ELR (cell line): ENCODE measurements at regions not wholly inside any gene's neighbourhood (a gene's known extent, or its start where the extent isn't known, plus 50 kb on each side); places are given as distances from the start of the nearest gene placed in this dataset.

Experiments
- DNase-seq: peaks from one replicate; pipeline ENCODE4 v3.0.0-alpha.2; 2015; ENCODE audit warnings: low read depth

DNA sequence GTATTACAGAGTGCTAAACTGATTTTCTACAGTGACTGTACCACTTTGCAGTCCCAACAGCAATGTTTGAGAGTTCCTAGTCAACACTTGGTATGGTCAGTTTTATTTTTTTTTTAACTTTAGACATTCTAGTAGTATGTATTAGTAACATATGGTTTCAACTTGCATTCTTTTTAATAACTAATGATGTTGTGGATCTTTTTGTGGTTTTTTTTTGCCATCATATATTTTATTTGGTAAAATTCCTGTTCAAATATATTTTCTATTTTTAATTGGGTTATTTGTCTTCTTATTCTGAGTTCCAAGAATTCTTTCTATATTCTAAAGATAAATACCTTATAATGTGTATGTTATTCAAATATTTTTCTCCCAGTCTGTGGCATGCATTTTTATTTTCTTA, 189.4 kb upstream of the ECI2 start:
- no peak for DNase-seq

DNA sequence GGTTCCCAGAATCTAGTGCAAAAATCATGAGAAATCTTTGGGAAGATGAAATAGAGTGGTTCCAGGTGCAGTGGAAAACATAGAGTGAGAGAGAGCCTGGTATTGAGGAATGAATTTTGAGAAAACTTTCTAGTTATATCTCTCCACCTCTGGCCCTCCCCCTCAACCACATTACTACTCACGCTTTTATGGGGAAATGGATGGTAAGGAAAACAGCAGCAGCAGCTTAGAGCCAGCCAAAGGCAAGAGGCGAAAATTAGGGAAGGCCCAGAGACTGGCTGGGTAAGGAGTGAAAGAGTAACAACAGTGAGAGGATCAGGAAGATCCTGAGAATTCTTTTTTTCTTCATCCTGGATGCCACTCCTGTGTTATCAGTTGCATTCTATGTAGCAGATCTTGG, 187.9 kb upstream of the ECI2 start:
- DNase-seq: no peak

DNA sequence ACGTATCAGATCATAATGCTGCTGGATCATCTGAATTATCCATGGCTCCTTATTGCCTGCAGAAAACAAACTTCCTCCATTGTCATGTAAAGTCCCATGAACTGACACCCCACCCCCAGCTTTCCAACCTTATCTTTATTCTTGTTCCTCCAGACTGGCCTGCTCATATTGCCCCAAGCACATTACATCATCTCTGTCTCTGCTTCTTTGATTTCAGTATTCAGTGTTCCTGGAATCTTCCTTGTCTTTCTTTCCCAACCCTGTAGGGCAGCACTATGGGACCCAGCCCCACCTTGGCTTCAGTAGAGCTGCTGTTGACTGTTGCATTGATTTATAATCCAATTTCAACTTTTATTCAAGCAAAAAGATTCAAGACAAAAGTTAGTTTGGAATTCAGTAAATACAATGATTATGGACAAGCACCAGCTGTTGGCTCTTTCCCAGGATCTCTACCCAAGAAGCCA, 187.5 kb upstream of the ECI2 start:
- DNase-seq: peak; percentile 19

DNA sequence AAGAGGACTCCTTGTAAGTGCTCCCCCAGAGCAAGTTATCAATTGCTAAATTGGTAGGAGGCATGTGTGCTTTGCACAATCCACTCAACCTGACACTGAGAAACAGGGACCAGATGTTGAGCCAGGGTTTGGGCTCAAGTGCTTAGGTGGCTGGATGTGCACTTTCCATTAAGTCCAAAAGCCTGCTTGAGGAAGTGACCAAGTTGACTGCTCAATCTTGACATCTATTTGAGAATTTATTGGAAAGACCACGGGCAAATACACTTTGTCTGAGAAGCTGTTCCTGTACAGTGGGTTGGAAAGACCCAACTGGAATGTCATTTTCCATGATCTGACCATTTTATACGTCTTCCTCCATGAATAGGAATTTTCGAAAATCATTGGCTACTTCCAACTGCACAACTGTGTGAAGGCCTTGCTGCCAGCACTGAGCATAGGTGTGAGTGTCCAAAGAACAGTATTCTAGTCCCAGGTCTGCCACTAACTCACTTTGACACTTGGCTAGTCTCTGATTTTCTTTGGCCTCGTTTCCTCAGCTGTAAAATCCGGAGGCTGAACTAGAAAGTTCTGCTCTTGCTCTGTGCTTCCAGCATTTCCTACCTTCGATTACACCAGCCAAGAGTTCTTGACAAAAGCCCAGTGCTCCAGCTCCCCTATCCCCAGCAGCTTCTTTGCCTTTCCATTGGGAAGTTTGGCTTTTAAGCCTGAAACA, 186.9 kb upstream of the ECI2 start:
- no peak for DNase-seq

DNA sequence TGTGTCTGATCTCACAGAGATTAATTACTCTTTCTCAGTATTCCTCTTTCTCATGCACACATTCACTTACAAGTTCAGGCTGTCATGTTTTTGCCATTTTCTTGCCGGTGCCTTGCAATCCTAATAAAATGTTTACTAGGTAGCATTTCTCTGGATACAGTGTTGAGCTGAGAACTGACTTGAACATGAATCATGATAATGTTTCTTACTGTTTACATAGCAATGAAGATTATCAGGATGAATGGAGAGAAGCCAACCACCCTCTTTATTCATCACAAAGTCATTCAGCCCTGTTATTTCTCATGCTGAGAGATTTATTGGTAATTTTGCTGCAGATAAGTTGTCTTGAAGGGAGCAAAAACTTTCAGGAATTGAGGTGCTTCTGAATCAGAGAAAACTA, 185.5 kb upstream of the ECI2 start:
- DNase-seq: peak; percentile 96

DNA sequence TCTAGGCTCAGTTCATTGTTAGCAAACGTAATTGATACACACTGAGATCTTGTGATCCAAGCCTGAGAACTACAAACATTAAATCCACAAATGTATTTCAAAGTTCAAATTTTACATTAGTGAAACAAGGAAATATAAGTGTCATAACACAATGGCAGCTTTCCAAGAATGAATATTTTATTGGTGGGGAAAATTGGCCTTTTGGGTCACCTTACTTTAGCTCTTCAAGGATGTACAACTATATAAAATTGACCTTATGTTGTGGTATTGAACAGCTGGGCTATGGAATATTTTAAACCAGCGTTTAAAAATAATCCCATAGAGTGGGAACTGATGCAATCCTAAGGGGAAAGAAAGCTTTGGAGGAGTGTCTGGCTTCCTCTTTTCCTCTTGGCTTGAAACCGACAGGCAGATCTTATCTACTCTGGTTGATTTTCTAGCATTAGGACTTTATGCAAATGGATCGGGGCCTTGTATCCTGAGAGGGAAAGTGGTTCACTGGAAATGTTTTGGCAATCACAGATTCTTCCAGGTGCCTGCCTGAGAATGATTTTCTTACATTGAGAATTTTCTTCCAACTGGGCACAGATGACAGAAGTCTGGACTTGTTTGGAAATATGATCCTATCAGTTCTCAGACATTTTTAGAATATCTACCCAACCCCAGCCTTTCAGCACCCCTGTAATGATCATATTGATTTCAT, 184.8 kb upstream of the ECI2 start:
- peak; percentile 70 for DNase-seq

DNA sequence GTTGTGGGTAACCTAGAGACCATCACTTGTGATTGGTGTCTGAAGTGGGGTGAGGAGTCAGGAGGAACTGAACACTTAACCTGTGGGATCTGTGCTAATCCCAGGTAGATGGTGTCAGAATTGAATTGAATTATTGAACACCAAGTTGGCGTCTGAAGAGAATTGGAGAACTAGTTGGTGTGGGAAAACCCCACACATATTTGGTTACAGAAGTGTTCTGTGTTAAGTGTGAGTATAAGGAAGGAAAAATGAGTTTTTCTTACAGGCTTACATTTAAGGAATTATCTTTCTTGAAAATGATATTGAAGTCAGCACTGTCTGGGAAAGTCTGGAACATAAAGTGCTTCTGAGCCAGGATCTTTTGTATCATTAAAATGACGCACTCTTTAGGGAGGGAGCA, 182.9 kb upstream of the ECI2 start:
- DNase-seq: no peak

DNA sequence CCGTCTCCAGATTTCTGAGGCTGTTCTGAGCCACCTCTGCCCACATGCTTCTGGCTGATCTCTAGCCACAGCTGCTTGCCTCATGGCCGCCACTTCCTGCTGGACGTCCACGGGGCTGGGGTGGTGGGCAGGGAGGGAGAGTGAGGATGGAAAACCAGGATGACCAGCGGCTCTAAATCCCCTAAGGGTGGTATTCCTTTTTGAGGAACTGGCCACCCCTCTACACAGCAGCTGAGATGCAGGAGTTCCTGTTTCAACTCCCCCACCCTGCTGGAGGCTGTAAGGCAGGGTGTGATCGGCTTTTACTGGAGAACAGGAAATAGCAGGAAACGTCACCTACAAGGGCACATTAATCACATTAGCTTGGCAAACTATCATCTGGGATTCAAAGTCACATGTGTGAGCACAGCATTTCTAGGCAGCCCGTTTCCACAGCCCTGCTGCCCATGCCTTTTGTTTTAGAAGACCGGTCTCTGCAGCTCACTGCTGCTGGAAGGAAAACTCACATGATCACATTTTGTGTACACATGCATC, 181.6 kb upstream of the ECI2 start:
- peak; percentile 92 for DNase-seq

DNA sequence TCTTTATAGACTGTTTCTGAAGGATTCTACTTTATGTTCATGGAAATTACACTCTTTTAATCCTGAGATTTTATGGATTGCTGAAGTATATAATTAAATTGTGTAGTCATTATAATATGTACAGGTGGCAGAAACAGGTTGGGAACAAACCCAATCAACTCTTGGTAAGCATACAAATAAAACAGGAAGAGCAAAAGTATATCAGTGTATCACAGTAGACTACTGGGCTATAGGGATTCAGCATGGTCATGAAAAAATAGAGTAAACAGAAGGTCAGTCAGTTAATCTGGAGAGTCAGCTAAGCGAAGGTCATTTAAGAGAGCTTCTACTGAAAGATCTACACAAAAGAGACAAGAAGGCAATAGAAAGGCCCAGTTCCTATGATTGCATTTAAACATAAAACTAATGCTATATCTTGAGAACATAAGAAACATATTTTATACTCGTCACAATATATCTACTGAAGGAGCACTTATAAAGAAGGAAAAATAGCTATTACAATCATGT, 178.9 kb upstream of the ECI2 start:
- no peak for DNase-seq

DNA sequence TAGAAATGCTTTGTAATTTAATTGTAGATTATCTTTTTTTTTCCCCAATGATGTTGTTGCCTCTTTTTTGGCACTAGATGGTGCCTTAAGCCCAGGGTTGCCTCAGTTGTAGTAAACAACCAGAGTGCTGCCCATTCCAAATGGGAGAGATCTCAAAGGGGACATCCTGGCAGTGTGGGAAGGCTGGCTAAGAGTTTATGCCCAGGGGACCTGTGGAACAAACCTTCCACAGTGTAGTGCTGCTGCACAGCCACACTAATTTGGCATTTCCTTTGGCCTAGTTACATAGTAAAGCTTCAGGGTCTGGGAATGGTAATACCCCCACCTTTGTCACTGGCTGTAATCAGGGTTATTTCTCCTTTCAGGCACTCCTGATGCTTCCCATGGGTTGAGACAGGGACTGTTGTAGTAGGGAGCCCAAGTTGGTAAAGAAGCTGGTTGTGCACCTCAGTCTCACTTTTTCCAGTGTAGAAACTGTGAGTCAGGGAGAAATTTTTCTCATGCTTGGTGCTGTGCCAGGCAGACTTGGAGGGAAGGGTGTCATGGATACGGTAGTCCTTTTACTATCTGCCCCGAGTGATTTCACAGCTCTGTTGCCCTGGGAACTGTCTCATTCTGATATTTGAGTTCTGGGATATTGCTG, 177.8 kb upstream of the ECI2 start:
- DNase-seq: peak; percentile 93

DNA sequence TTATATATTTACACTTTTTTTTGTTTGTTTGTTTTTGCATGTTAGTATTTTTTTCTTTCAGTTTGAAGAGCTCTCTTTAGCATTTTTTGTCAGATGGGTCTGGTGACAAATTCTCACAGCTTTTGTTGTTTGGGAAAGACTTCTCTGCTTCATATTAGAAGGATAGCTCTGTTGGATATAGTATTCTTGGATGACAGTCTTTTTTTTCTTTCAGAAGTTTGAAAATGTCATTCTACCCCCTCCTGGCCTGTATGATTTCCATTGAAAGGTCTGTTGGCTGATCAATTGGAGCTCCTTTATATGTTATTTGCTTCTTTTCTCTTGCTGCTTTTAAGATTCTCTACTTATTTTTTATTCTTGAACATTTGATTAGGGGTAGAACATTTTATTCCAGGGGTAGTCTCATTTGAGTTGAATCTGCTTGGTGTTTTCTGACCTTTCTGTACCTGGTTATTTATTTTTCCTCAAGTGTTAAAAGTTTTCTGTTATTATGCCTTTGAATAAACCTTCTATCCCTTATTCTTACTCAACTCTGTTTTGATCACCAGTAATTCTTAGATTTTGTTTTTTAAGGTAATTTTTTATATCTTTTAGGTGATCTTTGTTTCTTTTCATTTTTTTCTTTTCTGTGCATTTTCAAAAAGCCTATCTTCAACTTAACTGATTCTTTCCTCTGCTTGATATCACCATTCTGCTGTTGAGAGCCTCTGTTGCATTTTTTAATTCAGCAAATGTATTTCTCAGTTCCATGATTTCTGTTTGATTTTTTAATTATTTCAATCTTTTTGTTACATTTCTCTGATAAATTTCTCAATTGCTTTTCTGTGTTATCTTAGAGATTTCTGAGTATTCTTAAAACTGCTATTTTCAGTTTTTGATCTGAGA, 176.8 kb upstream of the ECI2 start:
- no peak for DNase-seq

DNA sequence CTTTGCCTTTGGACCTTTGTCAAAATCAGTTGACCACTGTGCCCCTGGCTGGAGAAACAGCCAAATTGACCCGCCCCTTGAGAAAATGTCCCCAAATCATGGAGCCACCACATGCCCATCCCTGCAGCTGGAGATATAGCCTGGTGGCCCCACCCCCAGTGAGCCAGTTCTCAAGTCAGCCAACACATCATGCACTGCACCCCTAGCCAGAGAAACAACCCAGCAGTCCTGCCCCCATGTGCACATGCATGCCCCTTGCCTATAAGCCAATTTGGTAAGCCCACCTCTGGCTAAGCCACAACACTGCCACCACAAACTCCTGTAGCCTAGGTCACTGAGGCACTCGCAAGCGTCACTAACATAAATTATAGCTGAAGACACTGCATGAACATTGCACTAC, 174.2 kb upstream of the ECI2 start:
- DNase-seq: no peak

DNA sequence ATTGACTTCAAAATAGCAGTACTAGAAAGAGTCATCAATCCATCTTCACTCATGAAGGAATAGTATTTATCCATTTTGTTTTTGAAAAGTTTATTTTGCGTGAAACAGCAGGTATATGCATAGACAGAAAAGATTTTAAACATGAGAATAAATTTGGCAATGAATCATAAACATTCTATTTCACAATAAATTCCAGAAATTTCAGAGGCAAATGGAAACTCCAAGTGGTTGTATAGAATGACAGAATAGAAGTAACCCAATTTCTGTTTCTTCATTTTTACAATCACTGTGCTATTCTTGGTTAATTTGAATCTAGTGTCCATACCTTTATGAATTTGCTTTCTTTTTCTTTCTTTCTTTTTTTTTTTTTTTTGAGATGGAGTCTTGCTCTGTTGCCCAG, 173.0 kb upstream of the ECI2 start:
- DNase-seq: no peak

DNA sequence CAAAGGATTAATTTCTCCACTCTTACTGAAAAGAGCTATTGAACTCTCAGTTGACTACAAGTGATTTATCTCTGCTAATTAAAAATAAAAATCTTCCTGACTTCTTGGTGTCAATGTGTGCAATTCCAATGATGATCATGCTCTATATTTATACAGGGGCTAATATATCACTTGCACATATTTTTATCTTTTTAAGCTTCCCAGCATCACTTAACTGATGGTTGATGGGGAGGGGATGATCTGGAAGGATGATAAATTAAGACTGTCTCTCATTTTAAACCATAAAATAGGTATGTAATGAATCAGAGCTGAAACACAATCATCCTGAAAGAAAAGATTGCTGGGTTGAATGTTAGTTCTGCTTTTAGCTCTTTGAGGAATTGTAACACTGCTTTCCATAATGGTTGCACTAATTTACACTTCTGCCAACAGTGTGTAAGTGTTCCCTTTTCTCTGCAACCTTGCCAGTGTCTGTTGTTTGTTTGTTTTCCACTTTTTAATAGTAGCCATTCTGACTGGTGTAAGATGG, 169.6 kb upstream of the ECI2 start:
- no peak for DNase-seq

DNA sequence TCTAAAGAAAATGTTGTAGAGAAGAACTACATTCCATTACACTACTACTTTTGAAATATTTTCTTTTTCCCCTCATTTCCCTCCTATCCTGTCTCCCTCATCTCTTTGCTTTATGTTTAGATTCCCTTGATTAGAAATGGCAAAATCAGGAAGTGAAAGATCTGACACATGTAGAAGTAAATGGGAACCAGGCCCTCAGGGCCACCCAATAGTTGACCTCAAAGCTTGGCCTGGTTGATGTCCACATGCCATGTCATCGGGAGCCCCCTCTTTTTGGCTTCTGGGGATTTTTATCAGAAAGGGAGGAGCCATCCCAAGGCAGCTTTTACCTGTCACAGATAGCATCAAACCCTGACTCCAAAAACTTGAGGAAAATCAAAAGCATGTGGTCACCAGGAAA, 168.3 kb upstream of the ECI2 start:
- no peak for DNase-seq

DNA sequence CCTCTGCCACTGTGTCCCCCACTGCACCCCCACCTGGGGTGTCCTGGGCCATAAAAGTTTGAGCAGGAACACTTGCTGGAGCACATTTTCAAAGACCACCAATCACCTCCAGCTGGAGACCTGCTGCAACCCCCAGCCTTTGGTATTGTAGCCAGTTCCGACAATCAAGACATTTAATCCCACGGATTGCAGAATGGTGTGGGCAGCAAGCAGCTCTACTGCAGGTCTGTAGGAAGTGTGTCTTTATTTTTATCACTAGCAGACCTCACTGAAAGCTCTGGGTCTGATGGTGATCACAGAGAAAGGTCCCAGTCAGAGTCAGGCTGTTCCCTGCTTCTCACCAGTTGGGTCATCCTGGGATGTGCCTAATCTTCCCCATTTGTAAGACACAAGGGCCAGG, 167.1 kb upstream of the ECI2 start:
- no peak for DNase-seq

DNA sequence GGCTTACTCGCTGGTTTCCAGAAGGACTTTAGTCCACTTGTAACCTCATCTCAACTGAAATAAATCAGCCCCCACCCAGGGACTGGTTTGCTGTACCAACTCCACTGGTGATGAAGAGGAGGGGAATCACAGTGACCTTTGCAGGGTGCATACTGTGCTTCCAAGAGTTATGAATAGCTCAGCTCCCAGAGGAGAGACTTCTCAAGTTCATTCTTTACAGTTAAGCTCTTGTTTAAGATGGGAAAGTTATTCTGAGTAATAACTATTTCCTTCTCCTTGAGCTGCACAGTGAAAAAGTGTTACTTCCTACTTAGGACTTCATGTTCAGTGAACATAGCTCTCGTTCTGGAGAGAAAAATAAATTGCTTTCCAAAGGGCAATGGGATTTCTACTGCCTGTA, 166.5 kb upstream of the ECI2 start:
- no peak for DNase-seq

DNA sequence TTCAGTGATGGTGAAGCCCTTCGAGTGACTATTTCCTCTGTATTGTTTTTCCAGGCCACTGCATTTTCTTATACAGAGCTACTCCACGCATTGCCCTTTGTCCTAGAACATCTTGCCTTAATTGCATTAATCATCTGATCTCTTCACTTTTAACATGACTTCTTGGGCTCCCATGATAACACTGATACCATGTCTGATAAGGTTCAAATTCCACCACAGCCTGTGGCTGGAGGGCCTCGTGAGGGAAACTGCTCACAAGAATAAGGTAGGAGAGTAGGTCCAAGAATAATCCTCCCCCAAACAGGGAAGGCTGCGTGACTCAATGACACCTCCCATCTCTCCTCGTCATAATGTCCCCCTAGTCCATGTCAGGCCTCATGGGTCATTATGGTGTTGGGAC, 165.5 kb upstream of the ECI2 start:
- DNase-seq: no peak

DNA sequence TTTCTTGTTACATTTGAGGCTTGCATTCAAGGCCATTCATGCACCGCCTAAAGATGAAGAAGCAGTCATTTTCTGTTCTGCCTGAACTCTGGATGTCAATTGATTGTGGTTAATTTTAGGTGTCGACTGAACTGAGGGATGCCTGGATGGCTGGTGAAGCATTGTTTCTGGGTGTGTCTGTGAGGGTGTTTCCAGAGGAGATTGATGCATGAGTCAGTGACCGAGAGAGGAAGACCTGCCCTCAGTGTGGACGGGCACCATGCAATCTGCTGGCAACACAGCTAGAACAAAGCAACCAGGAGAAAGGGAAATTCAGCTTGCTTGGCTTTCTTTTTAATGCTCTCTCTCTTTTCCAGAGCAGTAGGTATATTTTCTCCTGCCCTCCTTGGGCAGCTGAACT, 164.1 kb upstream of the ECI2 start:
- DNase-seq: peak; percentile 27

DNA sequence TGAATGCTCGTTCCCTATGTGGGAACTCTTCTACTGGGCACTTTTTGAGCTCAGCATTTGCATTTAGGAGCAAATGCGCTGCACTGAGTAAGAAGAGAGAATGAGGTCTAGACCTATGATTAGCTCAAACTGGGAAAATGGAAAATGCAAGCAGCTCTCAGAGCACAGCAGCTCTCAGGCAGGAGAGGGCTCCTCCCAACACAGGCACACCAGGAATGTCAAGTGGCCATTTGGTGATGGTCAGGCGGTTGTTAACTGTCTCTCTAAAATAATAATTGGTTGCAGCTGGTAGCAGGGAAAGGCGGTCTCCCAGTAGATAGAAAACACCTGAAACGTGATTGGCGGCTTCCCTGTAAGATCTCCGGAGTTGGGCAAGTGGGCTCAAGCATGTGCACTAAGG, 162.0 kb upstream of the ECI2 start:
- DNase-seq: no peak

DNA sequence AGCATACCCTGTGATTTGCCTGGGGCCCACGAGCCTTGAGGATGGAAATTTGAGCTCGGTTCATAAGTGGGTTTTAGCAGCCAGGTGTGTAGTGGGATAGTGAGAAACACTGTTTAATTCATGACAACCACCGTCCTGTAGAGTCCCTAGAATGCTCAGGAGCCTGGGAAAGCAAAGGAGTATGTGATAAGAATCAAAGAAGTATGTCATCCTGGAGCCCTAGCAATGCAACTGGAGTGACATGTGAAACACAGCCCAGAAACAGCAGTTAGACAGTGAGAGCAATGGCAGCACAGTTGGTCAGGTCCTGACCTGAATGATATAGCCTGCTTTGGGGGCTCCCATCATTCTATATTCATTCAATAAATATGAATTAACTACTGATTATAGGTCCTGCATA, 161.2 kb upstream of the ECI2 start:
- no peak for DNase-seq

DNA sequence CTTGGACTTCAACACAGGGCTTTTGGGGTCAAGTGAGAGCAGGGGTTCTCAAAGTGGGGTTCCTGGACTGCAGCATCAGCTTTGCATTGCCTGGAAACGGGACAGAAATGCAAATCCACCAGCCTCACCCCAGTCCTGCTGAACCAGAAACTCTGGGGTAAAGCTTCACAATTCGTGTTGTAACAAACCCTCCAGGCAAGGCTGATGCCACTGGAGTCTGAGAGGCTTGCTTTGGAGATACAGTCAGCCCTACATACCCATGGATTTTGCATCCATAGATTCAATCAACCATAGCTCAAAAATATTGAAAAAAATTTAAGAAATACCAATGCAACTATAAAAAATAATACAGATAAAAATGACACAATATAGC, 160.4 kb upstream of the ECI2 start:
- no peak for DNase-seq
